GM19035 (cell line): ENCODE measurements at regions not wholly inside any gene's neighbourhood (a gene's known extent, or its start where the extent isn't known, plus 50 kb on each side); places are given as distances from the start of the nearest gene placed in this dataset.
A peak's percentile ranks its signal among the peaks of the same experiment; 100 is the strongest.
"Not testable (repeated sequence)": the region's sequence is repeated elsewhere in the genome, so short reads cannot be mapped to it uniquely, and the experiment has no call there.

Source experiments
- ATAC-seq: cut with Tn5 transposase; IDR thresholded peaks from one replicate; pipeline ENCODE4 v1.9.1; 2021; ENCODE audit not compliant: unreplicated experiment

DNA sequence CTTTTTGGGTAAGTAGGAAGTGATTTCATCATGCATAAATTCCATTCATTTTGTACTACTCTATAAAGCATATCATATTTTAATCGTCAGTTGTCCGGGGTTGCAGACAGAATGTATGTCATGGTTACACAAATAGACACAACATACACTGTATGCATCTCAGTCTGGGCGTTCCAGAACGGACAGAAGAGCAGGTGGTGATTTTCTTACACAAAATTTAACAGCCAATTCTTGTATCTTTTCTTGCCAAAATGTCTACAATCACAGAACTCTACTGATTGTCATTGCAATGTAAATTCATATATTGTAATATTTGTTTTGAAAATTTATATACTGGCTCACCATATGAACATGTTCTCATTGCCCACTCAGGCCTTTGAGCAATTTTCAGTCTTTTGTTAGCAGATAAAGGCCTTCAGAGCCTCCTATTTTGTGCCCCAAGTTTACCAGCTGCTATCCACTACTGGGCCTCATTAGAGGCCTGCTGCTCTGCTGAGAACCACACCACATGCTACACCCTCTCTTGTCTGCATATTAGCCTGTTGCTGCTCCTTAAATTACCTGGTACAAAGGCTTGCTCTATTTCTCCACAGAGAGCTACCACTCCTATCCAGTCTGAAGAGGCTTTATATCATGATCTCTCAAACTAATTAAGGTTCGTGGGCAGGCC is 61.5 kb downstream of the PRDM13 start:
- no peak for ATAC-seq

DNA sequence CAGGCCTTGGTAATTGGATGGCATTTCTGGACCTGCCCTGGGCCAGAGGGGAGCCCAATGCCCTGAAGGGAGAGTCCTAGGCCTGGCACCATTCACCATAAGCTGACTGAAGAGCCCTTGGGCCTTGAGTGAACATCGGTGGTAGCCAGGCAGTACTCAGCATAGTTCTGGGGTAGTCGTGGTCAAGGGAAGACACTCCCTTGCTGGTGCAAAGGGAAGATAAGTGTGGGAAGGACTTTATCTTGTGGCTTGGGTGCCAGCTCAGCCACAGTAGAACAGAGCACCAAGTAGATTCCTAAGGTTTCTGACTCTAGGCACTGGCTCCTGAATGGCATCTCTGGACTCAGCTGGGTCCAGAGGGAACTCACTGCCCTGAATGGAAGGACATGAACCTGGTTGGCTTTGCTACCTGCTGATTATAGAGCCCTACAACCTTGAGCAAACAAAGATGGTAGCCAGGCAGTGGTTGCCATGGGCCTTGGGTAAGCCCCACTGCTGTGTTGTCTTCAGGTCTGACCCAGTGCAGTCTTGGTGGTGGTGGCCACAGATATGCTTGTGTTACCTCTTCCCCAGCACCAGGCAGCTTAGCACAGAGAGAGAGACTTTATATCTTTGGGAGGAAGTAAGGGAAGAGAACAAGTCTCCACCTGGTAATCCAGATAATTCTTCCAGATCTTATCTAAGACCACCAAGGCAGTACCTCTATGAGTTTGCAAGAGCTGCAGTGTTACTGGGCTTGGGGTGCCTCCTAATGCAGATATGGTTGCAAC is 83.5 kb downstream of the PRDM13 start:
- ATAC-seq, result no peak

DNA sequence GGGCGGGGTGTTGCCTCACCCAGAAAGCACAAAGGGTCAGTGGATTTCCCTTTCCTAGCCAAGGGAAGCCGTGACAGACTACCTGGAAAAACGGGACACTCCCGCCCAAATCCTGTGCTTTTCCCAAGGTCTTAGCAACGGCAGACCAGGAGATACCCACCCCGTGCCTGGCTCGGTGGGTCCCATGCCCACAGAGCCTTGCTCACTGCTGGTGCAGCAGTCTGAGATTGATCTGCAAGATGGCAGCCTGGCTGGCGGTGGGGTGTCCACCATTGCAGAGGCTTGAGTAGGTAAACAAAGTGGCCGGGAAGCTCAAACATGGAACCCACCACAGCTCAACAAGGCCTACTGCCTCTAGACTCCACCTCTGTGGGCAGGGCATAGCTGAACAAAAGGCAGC is 95.7 kb downstream of the PRDM13 start:
- not testable (repeated sequence) for ATAC-seq

DNA sequence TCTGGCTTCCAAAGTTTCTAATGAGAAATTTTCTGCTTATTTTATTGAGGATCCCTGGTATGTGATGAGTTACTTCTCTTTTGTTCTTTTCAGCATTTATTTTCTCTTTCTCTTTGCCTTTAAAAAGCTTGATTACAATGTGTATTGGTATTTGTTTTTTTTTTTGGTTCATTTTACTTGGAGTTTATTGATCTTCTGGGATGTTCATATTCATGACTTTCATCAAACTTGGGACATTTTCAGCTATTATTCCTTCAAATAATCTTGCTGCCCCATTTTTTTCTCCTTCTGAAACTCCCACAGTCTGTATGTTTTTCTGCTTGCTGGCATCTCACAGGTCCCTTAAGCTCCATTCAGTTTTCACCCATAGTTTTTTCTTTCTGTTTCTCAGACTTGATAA is 102.4 kb downstream of the PRDM13 start:
- no peak for ATAC-seq

DNA sequence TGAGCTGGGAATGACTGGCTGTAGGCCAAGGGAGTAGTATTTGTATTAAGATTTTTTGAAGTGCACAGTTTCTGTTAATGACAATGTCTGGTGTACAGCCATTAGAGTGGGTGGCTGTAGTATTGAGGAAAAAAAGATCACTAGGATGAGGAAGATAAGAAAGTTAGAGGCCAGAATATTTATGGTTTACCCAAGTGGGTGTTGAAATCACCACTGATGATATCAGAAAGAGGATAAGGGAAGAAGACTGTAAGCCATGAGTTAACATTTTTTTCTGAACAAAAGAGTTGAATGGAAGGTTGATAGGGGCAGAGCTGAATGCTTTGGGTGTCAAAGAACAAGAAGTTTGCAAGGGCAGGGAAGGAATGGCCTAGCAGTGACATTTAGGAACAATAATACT is 104.7 kb downstream of the PRDM13 start:
- no peak for ATAC-seq

DNA sequence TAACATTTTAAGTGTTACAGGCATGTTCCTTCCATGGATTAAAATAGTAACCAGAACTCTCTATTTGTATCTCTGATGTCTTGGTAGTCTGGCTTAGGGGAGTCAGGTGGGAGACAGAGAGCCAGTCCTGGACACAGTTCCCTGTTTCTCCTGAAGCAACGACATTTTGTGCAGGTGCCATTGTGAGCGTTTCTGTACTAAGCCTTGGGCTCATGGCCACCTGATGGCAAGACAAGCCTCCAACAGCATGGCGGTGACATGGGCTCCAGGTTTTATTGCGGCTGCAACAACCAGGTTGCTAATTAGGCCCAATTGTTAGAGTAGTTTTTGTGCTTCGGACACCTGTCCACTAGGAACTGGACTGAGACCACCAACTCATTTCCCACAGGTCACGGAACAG is 105.3 kb downstream of the PRDM13 start:
- ATAC-seq, result no peak

DNA sequence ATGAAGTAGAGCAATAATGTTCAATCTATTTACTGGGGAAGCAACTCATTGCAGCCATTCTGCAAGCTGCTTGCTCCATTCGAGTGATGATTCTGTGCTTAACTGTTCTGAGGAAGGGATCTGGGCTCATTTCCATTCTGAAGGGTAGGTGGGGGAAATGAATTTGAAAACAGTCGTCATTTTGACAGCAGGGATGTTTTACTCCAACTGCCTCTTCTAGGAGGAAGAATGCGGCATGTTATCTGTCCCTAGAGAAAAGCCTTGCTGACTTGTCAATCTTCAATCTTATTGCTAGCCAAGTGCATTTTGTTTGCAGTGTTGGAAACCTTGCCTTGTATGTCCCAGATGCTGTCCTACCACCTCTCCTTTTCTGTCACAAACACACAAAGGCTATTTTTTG is 105.9 kb downstream of the PRDM13 start:
- no peak for ATAC-seq

DNA sequence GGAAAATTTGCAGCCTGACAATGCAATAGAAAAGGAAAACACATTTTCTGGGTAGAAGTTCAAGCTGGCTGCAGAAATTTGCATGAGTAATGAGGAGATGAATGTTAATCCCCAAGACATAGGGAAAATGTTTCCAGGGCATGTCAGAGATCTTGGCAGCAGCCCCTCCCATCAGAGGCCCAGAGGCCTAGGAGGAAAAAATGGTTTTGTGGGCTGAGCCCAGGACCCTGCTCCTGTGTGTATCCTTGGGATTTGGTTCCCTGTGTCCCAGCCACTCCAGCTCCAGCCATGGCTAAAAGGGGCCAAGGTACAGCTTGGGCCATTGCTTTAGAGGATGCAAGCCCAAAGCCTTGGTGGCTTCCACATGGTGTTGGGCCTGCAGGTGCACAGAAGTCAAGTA is 115.4 kb downstream of the PRDM13 start:
- not testable (repeated sequence) for ATAC-seq

DNA sequence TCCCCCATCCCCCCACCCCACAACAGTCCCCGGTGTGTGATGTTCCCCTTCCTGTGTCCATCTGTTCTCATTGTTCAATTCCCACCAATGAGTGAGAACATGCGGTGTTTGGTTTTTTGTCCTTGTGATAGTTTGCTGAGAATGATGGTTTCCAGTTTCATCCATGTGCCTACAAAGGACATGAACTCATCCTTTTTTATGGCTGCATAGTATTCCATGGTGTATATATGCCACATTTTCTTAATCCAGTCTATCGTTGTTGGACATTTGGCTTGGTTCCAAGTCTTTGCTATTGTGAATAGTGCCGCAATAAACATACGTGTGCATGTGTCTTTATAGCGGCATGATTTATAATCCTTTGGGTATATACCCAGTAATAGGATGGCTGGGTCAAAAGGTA is 123.6 kb downstream of the PRDM13 start:
- not testable (repeated sequence) for ATAC-seq

DNA sequence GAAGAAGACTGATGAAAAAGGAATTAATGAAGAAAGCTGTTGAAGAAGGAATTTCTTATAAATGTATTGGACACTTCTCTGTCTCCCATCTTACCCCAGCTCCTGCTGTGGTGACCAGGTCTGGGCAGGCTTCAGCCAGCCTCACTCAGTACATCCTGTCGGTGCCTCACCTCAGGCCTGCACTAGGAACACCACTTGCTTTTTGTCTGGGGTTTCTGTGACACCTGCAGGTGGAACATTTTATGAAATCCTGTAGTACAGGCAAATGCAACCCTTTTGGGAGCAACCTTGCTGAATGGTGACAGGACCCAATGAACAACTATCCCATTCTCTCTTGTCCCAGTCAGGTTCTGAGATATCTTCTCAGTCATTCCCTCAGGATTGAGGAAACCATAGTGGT is 129.7 kb downstream of the PRDM13 start:
- no peak for ATAC-seq

DNA sequence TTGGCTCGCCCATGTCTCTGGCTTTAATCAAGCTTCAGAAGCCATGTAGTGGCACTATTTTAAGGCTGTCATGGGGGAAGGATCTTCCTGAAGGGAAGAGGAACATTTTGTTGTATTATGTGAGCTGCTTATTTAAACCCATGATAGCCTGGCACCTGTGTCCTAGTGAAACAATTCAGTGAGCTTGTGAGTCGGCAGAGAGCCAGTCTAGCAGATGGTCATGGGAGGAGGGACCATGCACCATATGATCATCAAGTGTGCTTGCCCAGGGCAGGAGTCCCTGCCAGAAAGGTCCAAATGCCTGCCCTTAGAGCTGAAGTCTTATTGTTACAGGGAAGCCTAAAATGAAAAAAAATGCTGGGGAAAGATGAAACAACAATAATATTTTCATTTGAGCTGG is 132.9 kb downstream of the PRDM13 start:
- ATAC-seq, result no peak

DNA sequence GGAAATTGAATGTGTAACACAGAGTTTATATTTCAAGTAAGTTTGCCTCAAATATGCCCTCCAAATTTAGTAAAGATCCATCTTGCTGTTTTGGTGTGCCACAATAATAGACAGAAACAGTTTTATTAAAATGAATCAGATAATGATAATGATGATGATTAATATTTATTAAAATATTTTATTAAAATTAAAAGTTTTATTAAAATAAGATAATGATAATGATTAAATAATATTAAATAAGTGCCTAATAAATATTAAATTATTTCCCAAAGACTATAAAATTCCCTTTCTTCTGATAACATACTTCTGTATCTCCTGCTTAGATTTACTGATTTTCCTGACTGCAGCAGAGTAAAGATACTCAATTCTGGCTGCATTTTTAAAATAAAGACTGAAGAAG is 134.5 kb downstream of the PRDM13 start:
- no peak for ATAC-seq

DNA sequence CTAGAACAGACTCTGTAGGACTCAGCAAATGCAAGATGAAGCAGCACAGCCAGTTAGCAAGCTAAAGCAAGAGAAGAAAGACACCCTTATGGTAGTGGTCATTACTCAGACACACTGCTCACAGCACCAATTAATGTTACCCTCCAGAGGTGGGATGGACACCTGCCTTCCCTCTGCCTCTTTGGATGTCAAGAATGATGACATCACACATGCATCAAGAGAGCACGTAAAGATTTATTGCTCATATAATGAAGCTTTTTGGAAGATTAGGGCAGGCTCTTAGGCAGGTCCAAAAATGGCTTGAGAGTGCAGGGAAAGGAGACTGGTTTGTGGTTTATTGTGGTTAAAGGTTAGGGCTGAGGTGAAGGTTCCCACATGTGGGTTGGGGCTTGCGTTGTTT is 137.0 kb downstream of the PRDM13 start:
- no peak for ATAC-seq

DNA sequence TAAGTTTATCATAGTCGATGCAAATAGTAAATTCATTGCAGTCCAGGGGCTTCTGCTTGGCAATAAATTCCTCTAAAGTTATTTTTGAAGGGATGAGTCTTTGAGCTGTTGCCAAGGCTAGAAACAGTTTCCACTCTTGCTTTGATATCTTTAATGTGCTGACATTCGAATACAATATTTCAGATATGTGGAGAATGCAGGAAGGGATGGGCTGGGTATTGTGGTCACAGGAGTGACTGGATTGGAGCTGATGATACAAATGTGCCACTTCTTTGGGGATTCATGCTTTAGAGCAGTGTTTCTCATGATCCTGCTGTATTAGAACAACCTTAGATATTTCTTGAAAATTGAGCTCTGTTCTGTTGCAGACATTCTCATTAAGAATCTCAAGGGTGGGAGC is 139.0 kb downstream of the PRDM13 start:
- no peak for ATAC-seq

DNA sequence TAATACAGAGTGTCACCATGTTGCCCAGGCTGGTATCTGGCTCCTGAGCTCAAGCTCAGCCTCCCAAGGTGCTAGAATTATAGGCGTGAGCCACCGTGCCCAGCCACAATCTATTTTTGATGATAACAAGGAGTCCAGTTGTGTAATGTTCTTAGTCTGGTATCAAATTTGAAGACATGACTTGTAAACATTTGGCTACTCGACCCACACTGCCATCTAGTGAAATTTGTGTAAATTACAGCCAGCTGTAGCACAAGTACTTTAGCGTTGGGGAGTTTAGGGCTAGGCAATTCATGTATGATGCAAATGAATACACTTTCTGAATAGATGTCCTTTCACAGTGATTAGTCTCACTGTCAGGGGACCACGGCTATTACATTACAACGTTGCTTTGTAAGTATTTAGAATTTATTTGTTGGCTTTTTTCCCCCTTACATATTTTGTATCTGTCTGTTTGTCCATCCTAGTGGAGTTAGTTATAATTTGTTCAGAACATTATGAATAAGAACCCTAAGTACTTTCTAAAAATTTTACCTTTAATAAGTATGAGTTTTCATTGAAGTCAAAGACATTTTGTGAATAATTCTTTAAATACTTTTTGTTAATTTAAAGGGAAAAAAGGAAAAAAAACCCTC is 139.7 kb downstream of the PRDM13 start:
- peak; percentile 92 for ATAC-seq

DNA sequence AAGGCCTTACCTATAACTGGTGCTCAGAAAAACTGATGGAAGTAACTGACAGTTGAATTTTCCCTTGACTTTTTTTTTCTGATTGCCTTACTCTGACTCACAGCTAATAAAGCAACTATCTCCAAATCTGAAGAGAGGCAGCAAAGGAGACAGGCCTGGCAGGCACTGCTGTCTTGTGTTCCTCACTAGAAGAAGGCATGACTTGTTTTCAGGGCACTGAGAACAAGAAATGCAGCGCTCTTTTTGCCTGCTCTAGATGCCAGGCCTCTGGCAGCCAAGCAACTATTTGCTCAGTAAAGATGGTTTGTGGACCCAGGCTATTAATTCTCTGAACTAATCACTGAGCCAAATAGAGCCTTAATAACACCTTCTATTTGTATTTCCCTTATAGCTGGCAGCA is 155.1 kb downstream of the PRDM13 start:
- ATAC-seq, result no peak

DNA sequence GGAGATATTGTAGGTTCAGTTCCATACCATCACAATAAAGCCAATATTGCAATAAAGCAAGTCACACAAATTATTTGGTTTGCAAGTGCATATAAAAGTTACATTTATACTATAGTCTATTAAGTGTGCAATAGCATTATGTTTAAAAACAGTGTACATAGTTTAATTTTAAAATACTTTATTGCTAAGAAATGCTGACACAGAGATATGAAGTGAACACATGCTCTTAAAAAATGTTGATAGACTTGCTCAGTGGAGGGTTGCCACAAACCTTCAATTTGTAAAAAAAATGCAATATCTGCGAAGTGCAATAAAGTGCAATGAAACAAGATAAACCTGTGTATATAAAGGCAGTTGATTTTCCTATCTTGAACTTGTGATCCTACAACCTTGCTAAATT is 161.5 kb downstream of the PRDM13 start:
- ATAC-seq, result no peak

DNA sequence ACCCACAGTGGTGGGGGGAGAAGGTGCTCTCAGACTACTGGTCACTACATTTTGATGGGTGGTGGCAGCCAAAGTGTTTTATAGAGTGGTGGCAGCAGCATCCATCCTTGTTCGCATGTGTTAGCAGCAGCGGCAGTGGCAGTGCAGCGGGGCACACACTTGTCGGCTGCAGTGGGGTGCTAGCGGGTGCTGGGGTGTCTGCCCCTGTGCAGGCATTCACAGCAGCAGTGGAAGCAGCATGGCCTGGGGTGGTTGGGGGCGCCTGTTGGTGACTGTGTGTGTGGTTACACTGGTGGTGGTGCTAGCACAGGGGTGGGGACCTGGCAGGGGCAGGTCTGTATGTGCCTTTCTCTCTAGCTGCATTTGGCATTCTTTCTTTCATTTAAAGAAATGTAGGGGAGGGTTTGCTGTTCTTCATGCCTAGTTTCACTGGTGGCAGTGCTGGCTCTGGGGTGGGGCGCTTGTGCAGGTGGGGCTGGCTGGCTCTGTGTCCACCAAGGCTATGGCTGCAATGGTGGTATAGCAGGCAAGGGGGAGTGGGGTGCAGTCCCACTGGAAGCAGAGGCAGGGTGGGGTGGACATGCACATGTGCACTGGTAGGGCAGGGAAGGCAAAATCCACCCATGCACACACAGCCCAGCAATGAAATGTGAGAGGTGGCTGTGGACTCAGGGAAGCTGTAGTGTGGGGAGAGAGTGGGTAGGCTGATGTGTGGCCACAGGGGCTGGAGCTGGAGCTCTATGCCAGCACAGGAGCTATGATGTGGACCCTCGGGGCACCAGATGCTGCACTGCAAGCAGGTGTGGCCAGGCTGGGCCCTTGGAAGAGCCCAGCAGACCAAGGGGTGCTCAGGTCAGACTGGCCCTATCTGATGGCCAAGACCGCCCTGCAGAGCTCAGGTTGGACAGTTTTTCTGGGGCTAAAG is 173.3 kb downstream of the PRDM13 start:
- ATAC-seq, result no peak

DNA sequence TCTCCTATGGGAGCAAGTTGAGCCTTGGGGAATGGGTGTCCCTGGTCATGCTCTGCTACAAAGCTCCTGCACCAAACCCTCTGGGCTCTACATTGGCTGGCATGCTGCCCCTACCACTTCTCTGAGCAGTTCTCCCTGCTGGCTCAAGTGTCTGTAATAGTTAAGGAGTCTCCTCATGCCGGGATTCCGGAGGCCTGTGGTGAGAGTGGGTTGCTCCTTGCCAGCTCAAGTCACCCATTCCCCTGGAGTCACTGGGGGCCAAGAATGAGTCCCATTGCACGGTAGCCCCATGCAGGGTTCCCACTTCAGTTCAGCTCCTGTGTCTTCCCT is 173.9 kb downstream of the PRDM13 start:
- ATAC-seq, result no peak

DNA sequence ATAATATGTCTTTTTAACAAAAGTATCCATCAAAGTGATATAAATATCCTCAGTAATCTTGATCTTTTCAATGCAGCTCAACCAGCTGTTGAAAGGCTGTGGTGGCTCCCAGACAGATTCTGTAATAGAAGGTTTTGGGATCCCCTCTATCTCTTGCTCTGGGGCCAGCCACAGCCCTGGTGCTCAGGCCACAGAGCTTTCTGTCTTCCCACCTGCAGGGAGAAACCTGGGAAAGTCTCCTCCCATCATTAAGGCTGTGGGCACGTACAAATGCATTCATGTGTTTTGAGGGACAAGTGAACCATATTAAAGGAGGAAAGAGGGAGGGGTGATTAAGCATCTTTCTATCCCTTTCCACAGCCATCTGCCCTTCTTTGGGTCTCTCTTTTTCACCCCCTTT is 183.1 kb downstream of the PRDM13 start:
- no peak for ATAC-seq

DNA sequence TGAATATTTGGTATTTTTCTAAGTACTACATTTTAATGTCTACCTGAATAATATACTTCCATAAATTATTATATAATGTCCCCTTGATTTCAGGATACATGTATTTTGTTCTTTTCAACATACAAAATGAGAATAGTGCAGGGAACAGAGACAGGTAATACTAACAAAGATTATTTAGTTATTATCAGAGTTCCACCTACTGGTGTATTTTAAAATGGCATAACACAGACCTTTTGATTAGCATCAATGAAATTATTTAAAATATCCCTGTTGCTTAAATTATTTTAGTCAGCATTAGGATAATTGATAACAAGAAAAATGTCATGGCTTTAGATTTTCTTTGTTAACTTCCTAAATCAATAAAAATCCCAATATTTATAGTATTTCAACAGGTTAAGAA is 184.0 kb downstream of the PRDM13 start:
- no peak for ATAC-seq
